Neuron (in vitro differentiated cells): ENCODE measurements at regions not wholly inside any gene's neighbourhood (a gene's known extent, or its start where the extent isn't known, plus 50 kb on each side); places are given as distances from the start of the nearest gene placed in this dataset.

ENCODE experiments used
- H2AFZ ChIP-seq: one replicate; pipeline ENCODE4 v1.6.1; 2013; ENCODE audit warnings: low read depth, mild to moderate bottlenecking, inconsistent platforms, low read length, moderate library complexity
- H3K27me3 ChIP-seq: one replicate; pipeline ENCODE4 v1.6.1; 2013; ENCODE audit warnings: low read length; ENCODE audit not compliant: insufficient read depth
- H3K36me3 ChIP-seq: one replicate; pipeline ENCODE4 v1.6.1; 2013; ENCODE audit warnings: low read length; ENCODE audit not compliant: insufficient read depth
- H3K4me1 ChIP-seq: one replicate; pipeline ENCODE4 v1.6.1; 2013; ENCODE audit warnings: low read length; ENCODE audit not compliant: insufficient read depth
- H3K4me3 ChIP-seq: 2 replicates; pipeline ENCODE4 v1.5.1; 2013; ENCODE audit warnings: mild to moderate bottlenecking, low read length, moderate library complexity
- H3K9me3 ChIP-seq: one replicate; pipeline ENCODE4 v1.6.1; 2013; ENCODE audit warnings: low read length

DNA sequence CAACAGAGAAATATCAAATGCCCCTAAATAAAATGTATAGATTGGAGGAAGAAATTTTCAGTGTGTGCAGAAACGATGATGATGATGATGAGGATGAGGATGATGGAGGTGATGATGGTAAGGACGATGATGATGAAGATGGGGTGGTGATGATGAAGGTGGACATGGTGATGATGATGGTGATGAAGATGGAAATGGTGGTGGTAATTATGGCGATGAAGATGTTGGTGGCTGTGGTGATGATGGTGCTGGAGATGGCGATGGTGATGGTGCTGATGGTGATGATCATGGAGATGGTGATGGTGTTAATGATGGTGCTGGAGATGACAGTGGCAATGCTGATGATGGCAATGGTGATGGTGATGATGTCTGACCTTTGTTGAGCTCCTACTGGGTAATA, 141.2 kb downstream of the DHX35 start:
- H3K36me3 ChIP-seq = no peaks in the 10 kb centered on the region
- H3K4me3 ChIP-seq = no peak overlapping the region
- H3K9me3 ChIP-seq = peaks cover 2% of the 10 kb centered on the region
- no peak overlapping the region for H2AFZ ChIP-seq
- no peaks in the 10 kb centered on the region for H3K4me1 ChIP-seq
- H3K27me3 ChIP-seq = peaks cover 3% of the 10 kb centered on the region

DNA sequence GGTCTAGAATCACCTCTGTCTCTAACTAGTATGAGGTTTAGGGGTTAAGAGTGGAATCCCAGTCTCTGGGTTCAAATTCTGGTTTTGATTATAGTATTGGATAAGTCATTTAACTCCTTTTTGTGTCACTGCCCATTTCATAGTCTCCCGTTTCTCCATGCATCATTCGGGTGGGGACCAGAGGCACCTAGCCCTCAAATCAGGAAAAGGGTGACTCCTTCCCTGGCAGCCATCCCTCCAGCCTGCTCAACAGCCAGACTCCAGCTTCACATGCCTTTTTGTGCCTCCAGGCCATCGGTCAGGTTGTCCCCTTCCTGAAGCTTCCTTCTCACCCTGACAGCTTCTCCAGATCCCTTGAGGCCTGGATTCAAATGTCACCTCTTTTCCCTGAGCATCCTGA, 139.8 kb downstream of the DHX35 start:
- H3K4me1 ChIP-seq = no peaks in the 10 kb centered on the region
- peaks cover 2% of the 10 kb centered on the region for H3K9me3 ChIP-seq
- H3K4me3 ChIP-seq = no peak overlapping the region
- peaks cover 3% of the 10 kb centered on the region for H3K27me3 ChIP-seq
- no peaks in the 10 kb centered on the region for H3K36me3 ChIP-seq
- no peak overlapping the region for H2AFZ ChIP-seq

DNA sequence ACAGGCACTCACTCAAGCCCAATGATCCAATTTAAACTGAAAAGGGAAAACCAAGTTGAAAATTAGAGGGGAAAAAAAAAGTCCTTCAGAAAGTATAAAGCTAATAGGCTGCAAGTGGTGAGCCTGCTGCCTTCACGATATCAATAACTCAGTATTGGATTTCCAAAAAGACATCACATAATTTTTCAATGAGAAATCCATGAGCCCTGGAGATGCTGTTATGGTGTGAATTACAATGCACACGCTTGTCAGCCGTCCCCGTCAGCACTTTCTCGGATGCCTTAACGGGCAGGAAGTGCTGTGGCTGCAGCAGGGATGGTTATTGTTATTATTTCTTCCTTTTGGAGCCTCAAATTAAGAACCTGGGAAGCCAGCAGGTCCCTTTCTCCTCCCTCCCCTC, 138.5 kb downstream of the DHX35 start:
- Histone ChIP-seq H3K9me3 (peaks cover 2% of the 10 kb centered on the region), H3K4me3 (no peak overlapping the region), H3K36me3 (no peaks in the 10 kb centered on the region), H2AFZ (no peak overlapping the region), H3K27me3 (peaks cover 3% of the 10 kb centered on the region), H3K4me1 (no peaks in the 10 kb centered on the region)

DNA sequence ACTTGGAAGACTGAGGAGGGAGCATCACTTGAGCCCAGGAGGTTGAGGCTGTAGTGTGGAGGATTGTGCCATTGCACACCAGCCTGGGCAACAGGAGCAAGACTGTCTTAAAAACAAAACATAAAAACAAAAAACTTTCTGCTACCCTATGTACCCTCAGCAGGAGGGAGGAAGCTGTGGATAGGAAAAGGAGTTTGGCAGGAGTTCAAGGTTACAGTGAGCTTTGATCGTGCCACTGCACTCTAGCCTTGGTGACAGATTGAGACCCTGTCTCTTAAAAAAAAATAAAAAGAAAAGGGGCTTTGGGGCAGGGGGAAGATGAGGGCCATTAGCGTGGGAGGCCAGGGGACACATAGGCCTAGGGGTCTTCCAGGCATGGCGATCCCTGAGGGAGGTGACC, 135.7 kb downstream of the DHX35 start:
- no peak overlapping the region for H2AFZ ChIP-seq
- no peaks in the 10 kb centered on the region for H3K4me1 ChIP-seq
- no peaks in the 10 kb centered on the region for H3K36me3 ChIP-seq
- no peaks in the 10 kb centered on the region for H3K9me3 ChIP-seq
- H3K27me3 ChIP-seq = peaks cover 3% of the 10 kb centered on the region
- no peak overlapping the region for H3K4me3 ChIP-seq

DNA sequence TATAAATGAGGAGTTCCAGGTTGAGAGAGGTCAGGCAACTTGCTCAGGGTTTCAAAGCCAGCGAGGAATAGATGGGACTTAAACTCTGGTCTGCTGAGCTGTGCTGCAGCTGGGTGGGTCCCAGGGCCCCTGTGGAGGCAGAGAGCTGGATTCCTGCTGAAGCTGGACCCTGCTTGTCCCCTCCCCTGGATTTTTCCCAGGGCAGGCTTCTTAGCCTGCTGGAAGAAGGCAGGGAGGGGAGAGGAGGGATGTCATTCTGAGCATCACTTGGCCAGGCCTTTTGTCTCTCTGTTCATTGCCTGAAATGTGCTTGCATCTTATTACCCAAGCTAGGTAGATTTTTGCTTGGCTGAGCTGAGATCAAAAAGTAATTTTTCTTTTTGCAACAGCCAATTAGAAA, 133.7 kb downstream of the DHX35 start:
- H2AFZ ChIP-seq = no peak overlapping the region
- H3K27me3 ChIP-seq = peaks cover 3% of the 10 kb centered on the region
- no peaks in the 10 kb centered on the region for H3K9me3 ChIP-seq
- no peak overlapping the region for H3K4me3 ChIP-seq
- no peaks in the 10 kb centered on the region for H3K36me3 ChIP-seq
- no peaks in the 10 kb centered on the region for H3K4me1 ChIP-seq

DNA sequence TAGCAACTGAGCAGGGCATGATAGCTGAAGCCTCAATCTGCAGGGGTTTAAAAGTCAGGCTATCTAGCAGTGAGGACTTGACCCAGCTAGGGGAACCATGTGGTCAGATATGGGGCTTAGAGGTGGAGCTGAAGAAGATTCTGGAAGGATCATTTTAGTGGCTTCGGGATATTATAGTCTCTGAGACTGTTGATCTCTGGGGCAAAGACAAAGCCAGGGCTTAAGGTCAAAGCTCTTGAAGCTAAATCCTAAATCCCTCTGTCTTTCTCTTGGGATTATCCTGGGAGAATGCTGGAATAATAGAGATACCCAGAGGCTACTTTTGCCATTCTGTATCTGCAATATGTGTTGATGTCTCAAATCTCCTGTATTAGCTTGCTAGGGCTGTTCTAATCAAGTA, 132.2 kb downstream of the DHX35 start:
- H2AFZ ChIP-seq = no peak overlapping the region
- no peak overlapping the region for H3K4me3 ChIP-seq
- H3K4me1 ChIP-seq = no peaks in the 10 kb centered on the region
- H3K9me3 ChIP-seq = no peaks in the 10 kb centered on the region
- H3K36me3 ChIP-seq = no peaks in the 10 kb centered on the region
- peaks cover 3% of the 10 kb centered on the region for H3K27me3 ChIP-seq

DNA sequence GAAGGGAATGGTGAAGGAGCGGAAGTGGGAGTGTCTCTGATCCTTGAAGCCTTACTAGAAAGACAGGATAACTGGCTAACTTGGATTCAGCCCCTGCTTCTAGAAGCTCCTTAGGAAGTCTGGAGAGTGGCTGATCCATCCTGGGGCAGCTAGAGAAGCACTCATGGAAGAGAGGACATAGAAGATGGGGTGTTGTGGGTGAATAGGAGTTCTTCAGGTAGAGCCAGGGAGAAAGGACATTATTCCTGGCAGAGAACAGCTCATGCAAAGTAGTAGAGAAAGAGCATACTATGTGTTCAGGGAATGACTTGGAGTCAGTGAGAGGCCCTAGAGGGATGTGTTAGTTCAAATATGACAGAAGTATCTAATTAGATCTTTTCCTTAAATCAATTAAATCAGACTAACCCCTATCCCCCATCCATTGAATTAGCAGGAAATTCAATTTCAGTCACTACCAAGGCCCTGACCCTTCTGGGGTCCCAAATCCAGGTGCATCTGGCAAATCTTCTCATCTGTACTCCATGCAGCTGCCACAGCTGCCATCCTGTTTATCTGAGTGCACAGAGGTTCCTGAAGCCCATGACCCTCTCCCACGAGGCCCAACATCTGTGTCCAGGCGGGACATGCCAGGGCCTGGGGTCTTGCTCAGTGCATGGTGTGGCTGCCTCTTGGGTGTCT, 130.7 kb downstream of the DHX35 start:
- Histone ChIP-seq H3K27me3 (no peaks in the 10 kb centered on the region), H2AFZ (no peak overlapping the region), H3K4me3 (no peak overlapping the region), H3K9me3 (no peaks in the 10 kb centered on the region), H3K36me3 (no peaks in the 10 kb centered on the region), H3K4me1 (no peaks in the 10 kb centered on the region)

DNA sequence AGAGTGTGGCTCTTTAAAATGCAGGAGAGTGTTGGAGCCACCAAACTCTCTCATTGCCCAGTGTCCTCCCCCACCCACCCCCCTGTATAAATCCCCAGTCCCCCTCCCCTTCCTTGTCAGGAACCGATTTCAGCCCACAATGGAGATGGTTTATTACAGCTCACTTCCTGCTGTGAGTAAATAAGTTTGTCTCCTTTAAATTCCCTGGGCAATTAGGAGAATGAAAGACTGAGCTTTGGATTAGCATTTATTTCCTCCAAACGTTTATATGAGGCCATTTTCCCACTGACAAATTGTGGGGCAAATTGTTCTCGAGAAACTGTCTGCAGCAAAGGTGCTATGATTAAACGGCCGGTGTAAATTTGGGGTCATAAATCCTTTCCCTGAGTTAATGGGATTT, 128.8 kb downstream of the DHX35 start:
- Histone ChIP-seq H3K27me3 (no peaks in the 10 kb centered on the region), H3K36me3 (no peaks in the 10 kb centered on the region), H3K9me3 (no peaks in the 10 kb centered on the region), H2AFZ (no peak overlapping the region), H3K4me1 (no peaks in the 10 kb centered on the region), H3K4me3 (no peak overlapping the region)

DNA sequence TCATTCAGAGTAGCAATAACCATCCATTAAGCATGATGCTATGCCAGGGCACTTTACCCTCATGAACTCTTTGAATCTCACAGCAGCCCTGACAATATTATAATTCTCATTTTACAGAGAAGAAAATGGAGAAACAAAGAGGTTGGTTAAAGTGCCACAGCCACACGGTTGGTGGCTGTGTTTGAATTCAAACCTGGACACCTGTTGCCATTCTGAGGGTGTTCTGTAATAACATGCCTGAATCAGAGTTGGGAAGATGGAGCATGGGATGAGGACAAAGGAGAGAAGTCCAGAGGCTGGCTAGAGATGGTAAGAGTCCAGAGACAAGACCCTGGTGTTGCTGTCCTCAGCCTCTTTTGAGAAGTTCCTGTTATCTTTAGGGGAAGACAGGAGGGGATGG, 127.7 kb downstream of the DHX35 start:
- Histone ChIP-seq H2AFZ (no peak overlapping the region), H3K4me3 (no peak overlapping the region), H3K27me3 (no peaks in the 10 kb centered on the region), H3K4me1 (no peaks in the 10 kb centered on the region), H3K9me3 (no peaks in the 10 kb centered on the region), H3K36me3 (no peaks in the 10 kb centered on the region)
